SK-N-SH treated with all-trans-retinoic acid at 6 μM for 48 hours (cell line): ENCODE measurements at regions not wholly inside any gene's neighbourhood (a gene's known extent, or its start where the extent isn't known, plus 50 kb on each side); places are given as distances from the start of the nearest gene placed in this dataset.

Source experiments
- ATAC-seq: fragments of 200-7000 bp; cut with Tn5 transposase; 3 replicates; pipeline ENCODE4 v1.9.1; 2020; ENCODE audit warnings: mild to moderate bottlenecking, moderate library complexity
- ARNTL ChIP-seq: fragments of 450-650 bp; formaldehyde crosslinking; IDR thresholded peaks from 2 replicates; pipeline ENCODE4 v1.5.0; 2020; ENCODE audit warnings: low read depth, mild to moderate bottlenecking, moderate library complexity, borderline replicate concordance
- BACH2 ChIP-seq: fragments of 250-450 bp; sonication (Bioruptor Pico); IDR thresholded peaks from 2 replicates; pipeline ENCODE4 v1.9.0; 2021; ENCODE audit warnings: mild to moderate bottlenecking, borderline replicate concordance
- CREB5 ChIP-seq: fragments of 250-450 bp; sonication (Bioruptor Pico); IDR thresholded peaks from 2 replicates; pipeline ENCODE4 v1.5.1; 2020; ENCODE audit warnings: low read depth, mild to moderate bottlenecking, moderate library complexity
- CSDC2 ChIP-seq: fragments of 250-450 bp; sonication (Bioruptor Pico); IDR thresholded peaks from 2 replicates; pipeline ENCODE4 v1.5.0; 2020; ENCODE audit warnings: mild to moderate bottlenecking, moderate library complexity
- CSRNP3 ChIP-seq: fragments of 250-450 bp; sonication (Bioruptor Pico); IDR thresholded peaks from 2 replicates; pipeline ENCODE4 v1.5.1; 2021; ENCODE audit warnings: mild to moderate bottlenecking, moderate library complexity
- ESRRG ChIP-seq: fragments of 250-450 bp; sonication (Bioruptor Pico); IDR thresholded peaks from 2 replicates; pipeline ENCODE4 v1.6.1; 2021; ENCODE audit warnings: mild to moderate bottlenecking
- GLIS3 ChIP-seq: fragments of 250-450 bp; sonication (Bioruptor Pico); IDR thresholded peaks from 2 replicates; pipeline ENCODE4 v1.5.0; 2020; ENCODE audit warnings: mild to moderate bottlenecking, moderate library complexity
- ISL1 ChIP-seq: fragments of 250-450 bp; sonication (Bioruptor Pico); IDR thresholded peaks from 2 replicates; pipeline ENCODE4 v2.1.2; 2022; ENCODE audit warnings: mild to moderate bottlenecking, moderate library complexity
- OSR1 ChIP-seq: fragments of 250-450 bp; sonication (Bioruptor Pico); IDR thresholded peaks from 2 replicates; pipeline ENCODE4 v1.8.0; 2022; ENCODE audit warnings: moderate library complexity, mild to moderate bottlenecking, inconsistent platforms
- PATZ1 ChIP-seq: fragments of 250-450 bp; sonication (Bioruptor Pico); IDR thresholded peaks from 2 replicates; pipeline ENCODE4 v1.8.0; 2020; ENCODE audit warnings: mild to moderate bottlenecking, moderate library complexity, borderline replicate concordance
- PPARA ChIP-seq: fragments of 250-450 bp; sonication (Bioruptor Pico); IDR thresholded peaks from 2 replicates; pipeline ENCODE4 v1.5.0; 2020; ENCODE audit warnings: mild to moderate bottlenecking, borderline replicate concordance
- RARB ChIP-seq: fragments of 250-450 bp; sonication (Bioruptor Pico); IDR thresholded peaks from 2 replicates; pipeline ENCODE4 v1.8.0; 2021; ENCODE audit warnings: mild to moderate bottlenecking, moderate library complexity
- SNAI2 ChIP-seq: fragments of 250-450 bp; sonication (Bioruptor Pico); IDR thresholded peaks from 2 replicates; pipeline ENCODE4 v1.5.0; 2020; ENCODE audit warnings: mild to moderate bottlenecking, moderate library complexity
- TCF4 ChIP-seq: fragments of 250-450 bp; sonication (Bioruptor Pico); IDR thresholded peaks from 2 replicates; pipeline ENCODE4 v1.8.0; 2021; ENCODE audit warnings: mild to moderate bottlenecking, moderate library complexity, borderline replicate concordance
- TOX ChIP-seq: fragments of 250-450 bp; sonication (Bioruptor Pico); IDR thresholded peaks from 2 replicates; pipeline ENCODE4 v1.8.0; 2021; ENCODE audit warnings: mild to moderate bottlenecking, moderate library complexity, borderline replicate concordance
- TSHZ2 ChIP-seq: fragments of 250-450 bp; sonication (Bioruptor Pico); IDR thresholded peaks from 2 replicates; pipeline ENCODE4 v1.5.0; 2020; ENCODE audit warnings: mild to moderate bottlenecking, moderate library complexity
- ZC3H10 ChIP-seq: fragments of 250-450 bp; sonication (Bioruptor Pico); IDR thresholded peaks from 2 replicates; pipeline ENCODE4 v1.5.1; 2021; ENCODE audit warnings: mild to moderate bottlenecking, moderate library complexity
- ZFP3 ChIP-seq: fragments of 250-450 bp; sonication (Bioruptor Pico); IDR thresholded peaks from 2 replicates; pipeline ENCODE4 v1.5.0; 2020; ENCODE audit warnings: mild to moderate bottlenecking, moderate library complexity
- ZFP30 ChIP-seq: fragments of 450-650 bp; formaldehyde crosslinking; IDR thresholded peaks from 2 replicates; pipeline ENCODE4 v1.5.0; 2022; ENCODE audit warnings: mild to moderate bottlenecking, moderate library complexity
- ZNF565 ChIP-seq: fragments of 450-650 bp; formaldehyde crosslinking; conservative IDR thresholded peaks from 2 replicates; pipeline ENCODE4 v1.5.0; 2020; ENCODE audit warnings: low read depth, mild to moderate bottlenecking, moderate library complexity
- ZNF70 ChIP-seq: fragments of 450-650 bp; formaldehyde crosslinking; IDR thresholded peaks from 2 replicates; pipeline ENCODE4 v1.5.0; 2020; ENCODE audit warnings: mild to moderate bottlenecking, moderate library complexity
- ZNF8 ChIP-seq: fragments of 450-650 bp; formaldehyde crosslinking; IDR thresholded peaks from 2 replicates; pipeline ENCODE4 v1.5.0; 2020; ENCODE audit warnings: mild to moderate bottlenecking, moderate library complexity

- TF ChIP-seq ZFP30 = no peak
- TF ChIP-seq PPARA (CRISPR knock-in tag) = no peak
- TF ChIP-seq TSHZ2 (CRISPR knock-in tag) = no peak
- TF ChIP-seq ZNF70 (CRISPR knock-in tag) = no peak
- no peak for TF ChIP-seq PATZ1
- no peak for TF ChIP-seq TCF4
- TF ChIP-seq RARB (CRISPR knock-in tag) = no peak
- no peak for TF ChIP-seq ZNF565 (CRISPR knock-in tag)
- TF ChIP-seq ZFP3 (CRISPR knock-in tag) = no peak
- no peak for TF ChIP-seq ZC3H10 (CRISPR knock-in tag)
- no peak for TF ChIP-seq BACH2 (CRISPR knock-in tag)
- no peak for TF ChIP-seq CSDC2 (CRISPR knock-in tag)
- no peak for TF ChIP-seq OSR1 (CRISPR knock-in tag)
- no peak for TF ChIP-seq CREB5 (CRISPR knock-in tag)
- TF ChIP-seq ZNF8 (CRISPR knock-in tag) = no peak
- no peak for TF ChIP-seq SNAI2 (CRISPR knock-in tag)
- no peak for TF ChIP-seq ESRRG (CRISPR knock-in tag)
- no peak for TF ChIP-seq ISL1
- no peak for ATAC-seq
Measured at GRCh38 chr12:93087840-93088610, 158.9 kb upstream of the EEA1 start.

GRCh38 chr12:93089805-93090569, 160.9 kb upstream of the EEA1 start:
- TF ChIP-seq TOX (CRISPR knock-in tag) = no peak
- no peak for TF ChIP-seq ZNF70 (CRISPR knock-in tag)
- no peak for TF ChIP-seq ARNTL (CRISPR knock-in tag)
- no peak for TF ChIP-seq TCF4
- TF ChIP-seq ZFP30 = no peak
- no peak for TF ChIP-seq CSDC2 (CRISPR knock-in tag)
- TF ChIP-seq ISL1 = no peak
- TF ChIP-seq ESRRG (CRISPR knock-in tag) = no peak
- no peak for TF ChIP-seq ZFP3 (CRISPR knock-in tag)
- TF ChIP-seq ZNF565 (CRISPR knock-in tag) = no peak
- TF ChIP-seq ZC3H10 (CRISPR knock-in tag) = no peak
- TF ChIP-seq SNAI2 (CRISPR knock-in tag) = no peak
- ATAC-seq = peak; percentile 74

GRCh38 chr12:93090731-93091172, 161.7 kb upstream of the EEA1 start:
- ATAC-seq = peak; percentile 82
- TF ChIP-seq ARNTL (CRISPR knock-in tag) (no peak), ISL1 (no peak), ZC3H10 (CRISPR knock-in tag) (no peak), TCF4 (no peak), ZFP30 (no peak), OSR1 (CRISPR knock-in tag) (no peak), TOX (CRISPR knock-in tag) (no peak), ZNF565 (CRISPR knock-in tag) (no peak), CSRNP3 (CRISPR knock-in tag) (no peak), ESRRG (CRISPR knock-in tag) (no peak), RARB (CRISPR knock-in tag) (no peak), CSDC2 (CRISPR knock-in tag) (no peak), SNAI2 (CRISPR knock-in tag) (no peak), PATZ1 (no peak), ZFP3 (CRISPR knock-in tag) (no peak), GLIS3 (CRISPR knock-in tag) (no peak), ZNF70 (CRISPR knock-in tag) (no peak), BACH2 (CRISPR knock-in tag) (no peak), ZNF8 (CRISPR knock-in tag) (no peak)
